Mesenchymal stem cell (in vitro differentiated cells and primary cell): ENCODE measurements at regions not wholly inside any gene's neighbourhood (a gene's known extent, or its start where the extent isn't known, plus 50 kb on each side); places are given as distances from the start of the nearest gene placed in this dataset.

Experiments used
- DNase-seq: peaks from one replicate; pipeline ENCODE4 v3.0.0-alpha.2; 2013
- H2AFZ ChIP-seq: one replicate; pipeline ENCODE4 v1.6.1; 2013; ENCODE audit warnings: low read depth, mild to moderate bottlenecking, control low read depth, inconsistent platforms, low read length, moderate library complexity
- H2AK5ac ChIP-seq: 2 replicates; pipeline ENCODE4 v1.6.1; 2013; ENCODE audit warnings: low read length, moderate library complexity, mild to moderate bottlenecking, inconsistent platforms; ENCODE audit not compliant: severe bottlenecking
- H2BK120ac ChIP-seq: one replicate; pipeline ENCODE4 v1.6.1; 2013; ENCODE audit warnings: low read depth, mild to moderate bottlenecking, inconsistent platforms, low read length, moderate library complexity
- H2BK12ac ChIP-seq, 2 experiments: one replicate each; pipeline ENCODE4 v1.6.1; 2013; ENCODE audit warnings: inconsistent platforms in 2 of 2, low read length in 2 of 2, mild to moderate bottlenecking in 2 of 2, moderate library complexity in 2 of 2, control low read depth in 1 of 2
- H2BK15ac ChIP-seq: one replicate; pipeline ENCODE4 v1.6.1; 2013; ENCODE audit warnings: mild to moderate bottlenecking, low read depth, inconsistent platforms; ENCODE audit not compliant: poor library complexity, severe bottlenecking
- H2BK5ac ChIP-seq: 2 replicates; pipeline ENCODE4 v1.6.1; 2013; ENCODE audit warnings: low read depth, mild to moderate bottlenecking, low read length, control low read depth, inconsistent platforms; ENCODE audit not compliant: poor library complexity, severe bottlenecking
- H3K14ac ChIP-seq, 2 experiments: one replicate each; pipeline ENCODE4 v1.6.1; 2013; ENCODE audit warnings: inconsistent platforms in 2 of 2, low read length in 2 of 2, control low read depth in 1 of 2, mild to moderate bottlenecking in 1 of 2, moderate library complexity in 1 of 2
- H3K18ac ChIP-seq, 2 experiments: one replicate each; pipeline ENCODE4 v1.6.1; 2013; ENCODE audit warnings: inconsistent platforms in 2 of 2, low read length in 2 of 2, control low read depth in 1 of 2, low read depth in 1 of 2, mild to moderate bottlenecking in 1 of 2
- H3K23ac ChIP-seq, 2 experiments: one replicate each; pipeline ENCODE4 v1.6.1; 2013; ENCODE audit warnings: inconsistent platforms in 2 of 2, low read length in 2 of 2, mild to moderate bottlenecking in 2 of 2, moderate library complexity in 2 of 2, control low read depth in 1 of 2
- H3K27ac ChIP-seq: 2 replicates; pipeline ENCODE4 v1.5.1; 2013; ENCODE audit warnings: mild to moderate bottlenecking, moderate library complexity, low read length, control low read depth, inconsistent platforms; ENCODE audit not compliant: poor library complexity, severe bottlenecking
- H3K27me3 ChIP-seq, 2 experiments: 2 replicates each; pipeline versions ENCODE4 v1.6.1 to v1.7.0; 2013; ENCODE audit warnings: low read length in 2 of 2, mild to moderate bottlenecking in 2 of 2, moderate library complexity in 2 of 2, control low read depth in 1 of 2, inconsistent platforms in 1 of 2; ENCODE audit not compliant: control insufficient read depth in 1 of 2, insufficient read depth in 1 of 2
- H3K36me3 ChIP-seq, 2 experiments: 2 replicates each; pipeline versions ENCODE4 v1.6.1 to v1.7.0; 2013; ENCODE audit warnings: low read length in 2 of 2, control low read depth in 1 of 2, inconsistent platforms in 1 of 2, low read depth in 1 of 2, mild to moderate bottlenecking in 1 of 2; ENCODE audit not compliant: insufficient read depth in 2 of 2, control insufficient read depth in 1 of 2
- H3K4ac ChIP-seq, 2 experiments: one replicate each; pipeline ENCODE4 v1.6.1; 2013; ENCODE audit warnings: inconsistent platforms in 2 of 2, low read length in 2 of 2, mild to moderate bottlenecking in 2 of 2, moderate library complexity in 2 of 2, control low read depth in 1 of 2, low read depth in 1 of 2
- H3K4me1 ChIP-seq: 2 replicates; pipeline ENCODE4 v1.6.1; 2013; ENCODE audit warnings: low read depth, low read length, control low read depth; ENCODE audit not compliant: control insufficient read depth, insufficient read depth
- H3K4me2 ChIP-seq: 2 replicates; pipeline ENCODE4 v1.6.1; 2013; ENCODE audit warnings: low read length, mild to moderate bottlenecking, inconsistent platforms; ENCODE audit not compliant: poor library complexity, severe bottlenecking
- H3K4me3 ChIP-seq, 2 experiments: 2 replicates each; pipeline versions ENCODE4 v1.5.1 to v1.7.0; 2013; ENCODE audit warnings: low read length in 2 of 2, mild to moderate bottlenecking in 2 of 2, control low read depth in 1 of 2, low read depth in 1 of 2; ENCODE audit not compliant: insufficient read depth in 1 of 2
- H3K79me1 ChIP-seq: replicated peaks from 2 replicates; pipeline ENCODE4 v1.6.1; 2013; ENCODE audit warnings: mild to moderate bottlenecking, control low read depth, low read length, inconsistent platforms; ENCODE audit not compliant: poor library complexity, severe bottlenecking
- H3K9ac ChIP-seq: 2 replicates; pipeline ENCODE4 v1.7.0; 2013; ENCODE audit warnings: mild to moderate bottlenecking, low read length, moderate library complexity
- H3K9me3 ChIP-seq: 2 replicates; pipeline ENCODE4 v1.7.0; 2013; ENCODE audit warnings: mild to moderate bottlenecking, low read length; ENCODE audit not compliant: control insufficient read depth
- H4K8ac ChIP-seq: one replicate; pipeline ENCODE4 v1.6.1; 2013; ENCODE audit warnings: inconsistent platforms, mild to moderate bottlenecking, low read length, moderate library complexity
- H4K91ac ChIP-seq: one replicate; pipeline ENCODE4 v1.6.1; 2013; ENCODE audit warnings: mild to moderate bottlenecking, low read length, inconsistent platforms
- WGBS: methylation state at CpG from one replicate; pipeline ENCODE4 v1.1.7; 2013; ENCODE audit warnings: mixed read lengths; 5-methylcytosine and 5-hydroxymethylcytosine counted together

- no peak overlapping the region for H2BK5ac ChIP-seq
- no peak overlapping the region for H3K4me2 ChIP-seq
- no peak overlapping the region for H4K91ac ChIP-seq
- no peak overlapping the region for H2AFZ ChIP-seq
- no peak overlapping the region for H3K14ac ChIP-seq
- WGBS = 80% methylated on average over 4 of the region's 4 CpGs
- no peak overlapping the region for H3K9ac ChIP-seq
- H3K9me3 ChIP-seq = peaks cover 3% of the 10 kb centered on the region
- no peak overlapping the region for H2BK12ac ChIP-seq
- no peaks in the 10 kb centered on the region for H3K36me3 ChIP-seq
- no peak overlapping the region for H3K18ac ChIP-seq
- no peak for DNase-seq
- H4K8ac ChIP-seq = no peak overlapping the region
- no peak overlapping the region for H2BK15ac ChIP-seq
- H3K23ac ChIP-seq = no peak overlapping the region
- no peak overlapping the region for H3K4me3 ChIP-seq
- no peaks in the 10 kb centered on the region for H3K4me1 ChIP-seq
- no peak overlapping the region for H2AK5ac ChIP-seq
- no peaks in the 10 kb centered on the region for H3K79me1 ChIP-seq
- no peak overlapping the region for H3K4ac ChIP-seq
- no peak overlapping the region for H2BK120ac ChIP-seq
- H3K27me3 ChIP-seq = peaks cover 0 to 3% of the 10 kb centered on the region in 2 experiments
- H3K27ac ChIP-seq = no peak overlapping the region
Measured at GRCh38 chr1:14115976-14116375, 416.0 kb downstream of the PRDM2 start.

- H3K4ac ChIP-seq = no peak overlapping the region
- DNase-seq = no peak
- no peak overlapping the region for H2BK5ac ChIP-seq
- H3K36me3 ChIP-seq = no peaks in the 10 kb centered on the region
- no peak overlapping the region for H2AFZ ChIP-seq
- no peak overlapping the region for H2BK12ac ChIP-seq
- peaks cover 0 to 3% of the 10 kb centered on the region in 2 experiments for H3K27me3 ChIP-seq
- H2BK120ac ChIP-seq = no peak overlapping the region
- H4K8ac ChIP-seq = no peak overlapping the region
- no peaks in the 10 kb centered on the region for H3K79me1 ChIP-seq
- no peak overlapping the region for H3K23ac ChIP-seq
- no peak overlapping the region for H3K4me2 ChIP-seq
- H3K9ac ChIP-seq = no peak overlapping the region
- no peak overlapping the region for H3K14ac ChIP-seq
- H3K9me3 ChIP-seq = peaks cover 5% of the 10 kb centered on the region
- H4K91ac ChIP-seq = no peak overlapping the region
- no peak overlapping the region for H3K4me3 ChIP-seq
- no peaks in the 10 kb centered on the region for H3K4me1 ChIP-seq
- WGBS = 63% methylated on average over 2 of the region's 2 CpGs
- H2AK5ac ChIP-seq = no peak overlapping the region
- no peak overlapping the region for H3K18ac ChIP-seq
- H2BK15ac ChIP-seq = no peak overlapping the region
- H3K27ac ChIP-seq = no peak overlapping the region
Measured at GRCh38 chr1:14117700-14118099, 417.7 kb downstream of the PRDM2 start.

- no peaks in the 10 kb centered on the region for H3K4me1 ChIP-seq
- no peak overlapping the region for H3K4ac ChIP-seq
- no peak overlapping the region for H2BK15ac ChIP-seq
- H2BK120ac ChIP-seq = no peak overlapping the region
- H3K27me3 ChIP-seq = peaks cover 0 to 9% of the 10 kb centered on the region in 2 experiments
- no peak overlapping the region for H3K4me2 ChIP-seq
- H3K14ac ChIP-seq = no peak overlapping the region
- H3K27ac ChIP-seq = no peak overlapping the region
- no peak overlapping the region for H3K23ac ChIP-seq
- WGBS = 59% methylated on average over 5 of the region's 7 CpGs
- H3K9ac ChIP-seq = no peak overlapping the region
- H2BK12ac ChIP-seq = no peak overlapping the region
- no peak overlapping the region for H2AK5ac ChIP-seq
- no peak overlapping the region for H3K18ac ChIP-seq
- no peak for DNase-seq
- no peak overlapping the region for H2AFZ ChIP-seq
- no peak overlapping the region for H3K4me3 ChIP-seq
- peaks cover 5% of the 10 kb centered on the region for H3K9me3 ChIP-seq
- no peak overlapping the region for H2BK5ac ChIP-seq
- H4K8ac ChIP-seq = no peak overlapping the region
- no peak overlapping the region for H4K91ac ChIP-seq
- no peaks in the 10 kb centered on the region for H3K79me1 ChIP-seq
- no peaks in the 10 kb centered on the region for H3K36me3 ChIP-seq
Measured at GRCh38 chr1:14118691-14119485, 418.9 kb downstream of the PRDM2 start.

- Histone ChIP-seq H3K4me2 (no peak overlapping the region), H4K91ac (no peak overlapping the region), H3K9ac (no peak overlapping the region), H3K18ac (no peak overlapping the region), H3K9me3 (peaks cover 5% of the 10 kb centered on the region), H3K36me3 (no peaks in the 10 kb centered on the region), H3K23ac (no peak overlapping the region), H2BK120ac (no peak overlapping the region), H2BK5ac (no peak overlapping the region), H3K4ac (no peak overlapping the region), H3K14ac (no peak overlapping the region), H3K79me1 (no peaks in the 10 kb centered on the region), H2BK15ac (no peak overlapping the region), H2BK12ac (no peak overlapping the region), H4K8ac (no peak overlapping the region), H3K27me3 (peaks cover 0 to 13% of the 10 kb centered on the region in 2 experiments), H3K4me1 (no peaks in the 10 kb centered on the region), H3K4me3 (no peak overlapping the region), H2AFZ (no peak overlapping the region), H3K27ac (no peak overlapping the region), H2AK5ac (no peak overlapping the region)
- no peak for DNase-seq
- WGBS = 82% methylated on average over 1 of the region's 2 CpGs
Measured at GRCh38 chr1:14120895-14121294, 420.9 kb downstream of the PRDM2 start.
